ENCODE measurements at regions not wholly inside any gene's neighbourhood (a gene's known extent, or its start where the extent isn't known, plus 50 kb on each side); places are given as distances from the start of the nearest gene placed in this dataset.

GRCh38 chr14:62443796-62444195, 601.5 kb downstream of the KCNH5 start:
- TF ChIP-seq, protein P1, sequence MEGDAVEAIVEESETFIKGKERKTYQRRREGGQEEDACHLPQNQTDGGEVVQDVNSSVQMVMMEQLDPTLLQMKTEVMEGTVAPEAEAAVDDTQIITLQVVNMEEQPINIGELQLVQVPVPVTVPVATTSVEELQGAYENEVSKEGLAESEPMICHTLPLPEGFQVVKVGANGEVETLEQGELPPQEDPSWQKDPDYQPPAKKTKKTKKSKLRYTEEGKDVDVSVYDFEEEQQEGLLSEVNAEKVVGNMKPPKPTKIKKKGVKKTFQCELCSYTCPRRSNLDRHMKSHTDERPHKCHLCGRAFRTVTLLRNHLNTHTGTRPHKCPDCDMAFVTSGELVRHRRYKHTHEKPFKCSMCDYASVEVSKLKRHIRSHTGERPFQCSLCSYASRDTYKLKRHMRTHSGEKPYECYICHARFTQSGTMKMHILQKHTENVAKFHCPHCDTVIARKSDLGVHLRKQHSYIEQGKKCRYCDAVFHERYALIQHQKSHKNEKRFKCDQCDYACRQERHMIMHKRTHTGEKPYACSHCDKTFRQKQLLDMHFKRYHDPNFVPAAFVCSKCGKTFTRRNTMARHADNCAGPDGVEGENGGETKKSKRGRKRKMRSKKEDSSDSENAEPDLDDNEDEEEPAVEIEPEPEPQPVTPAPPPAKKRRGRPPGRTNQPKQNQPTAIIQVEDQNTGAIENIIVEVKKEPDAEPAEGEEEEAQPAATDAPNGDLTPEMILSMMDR (IDR thresholded peaks at IDR 0.05) = no peak
- TF ChIP-seq POLR2A (IDR thresholded peaks at IDR 0.05) = no peak

All from adrenal gland (tissue), 5 donors.